GM23248 (cell line): ENCODE measurements at regions not wholly inside any gene's neighbourhood (a gene's known extent, or its start where the extent isn't known, plus 50 kb on each side); places are given as distances from the start of the nearest gene placed in this dataset.

Experiments
- DNase-seq: peaks from one replicate; pipeline ENCODE4 v3.0.0-alpha.2; 2015
- H2AFZ ChIP-seq: fragments of 200-600 bp; sonication (generic); 2 replicates; pipeline ENCODE4 v1.6.1; 2016; ENCODE audit warnings: antibody characterized with exemption
- H3F3A ChIP-seq: fragments of 200-600 bp; sonication (generic); 2 replicates; pipeline ENCODE4 v1.6.1; 2016; ENCODE audit warnings: mild to moderate bottlenecking, antibody characterized with exemption, mixed run types; ENCODE audit not compliant: insufficient read depth
- H3K27ac ChIP-seq: fragments of 200-600 bp; sonication (generic); 2 replicates; pipeline ENCODE4 v1.5.1; 2016; ENCODE audit warnings: mild to moderate bottlenecking
- H3K27me3 ChIP-seq: fragments of 200-600 bp; sonication (generic); replicated peaks from 2 replicates; pipeline ENCODE4 v1.6.1; 2016; ENCODE audit warnings: mild to moderate bottlenecking; ENCODE audit not compliant: insufficient read depth
- H3K36me3 ChIP-seq: fragments of 200-600 bp; sonication (generic); 2 replicates; pipeline ENCODE4 v1.6.1; 2016; ENCODE audit warnings: low read depth, mild to moderate bottlenecking
- H3K4me1 ChIP-seq: fragments of 200-600 bp; sonication (generic); 2 replicates; pipeline ENCODE4 v1.6.1; 2016; ENCODE audit warnings: mild to moderate bottlenecking; ENCODE audit not compliant: insufficient read depth
- H3K4me2 ChIP-seq: fragments of 200-600 bp; sonication (generic); one replicate; pipeline ENCODE4 v1.6.1; 2016; ENCODE audit warnings: mild to moderate bottlenecking; ENCODE audit not compliant: unreplicated experiment
- H3K4me3 ChIP-seq: fragments of 200-600 bp; sonication (generic); 2 replicates; pipeline ENCODE4 v1.5.1; 2016; ENCODE audit warnings: mild to moderate bottlenecking
- H3K79me2 ChIP-seq: fragments of 200-600 bp; sonication (generic); 2 replicates; pipeline ENCODE4 v1.6.1; 2016; ENCODE audit warnings: mild to moderate bottlenecking; ENCODE audit not compliant: insufficient read depth
- H3K9ac ChIP-seq: fragments of 200-600 bp; sonication (generic); 2 replicates; pipeline ENCODE4 v1.6.1; 2016; ENCODE audit warnings: mild to moderate bottlenecking
- H3K9me2 ChIP-seq: fragments of 200-600 bp; sonication (generic); 2 replicates; pipeline ENCODE4 v1.6.1; 2016; ENCODE audit warnings: mixed run types, mild to moderate bottlenecking, moderate library complexity; ENCODE audit not compliant: insufficient read depth
- H3K9me3 ChIP-seq: fragments of 200-600 bp; sonication (generic); one replicate; pipeline ENCODE4 v1.6.1; 2017; ENCODE audit warnings: low read depth
- H4K20me1 ChIP-seq: fragments of 200-600 bp; sonication (generic); 2 replicates; pipeline ENCODE4 v1.6.0; 2016; ENCODE audit not compliant: insufficient read depth
- EZH2 ChIP-seq: fragments of 200-600 bp; sonication (generic); IDR thresholded peaks from 2 replicates; pipeline ENCODE4 v1.6.1; 2018; ENCODE audit warnings: antibody characterized with exemption, mild to moderate bottlenecking; ENCODE audit not compliant: insufficient read depth, poor library complexity, severe bottlenecking
- EZH2phosphoT487 ChIP-seq: fragments of 200-600 bp; sonication (generic); IDR thresholded peaks from 2 replicates; pipeline ENCODE4 v1.6.1; 2018; ENCODE audit warnings: antibody characterized with exemption, moderate library complexity, mild to moderate bottlenecking, low read depth; ENCODE audit not compliant: insufficient read depth
- WGBS, 2 experiments: methylation state at CpG; one replicate each; pipeline ENCODE4 v1.1.6; 2015 to 2017; ENCODE audit warnings: low lambda C conversion rate in 2 of 2, low coverage in 1 of 2; ENCODE audit errors: missing lambda C conversion rate in 2 of 2; 5-methylcytosine and 5-hydroxymethylcytosine counted together
- in situ Hi-C: fragments of 300-500 bp; cut with MboI; formaldehyde crosslinking; loops from 2 replicates; pipeline ENCODE4 v1.15.0; 2020

GRCh38 chr11:21895686-21896085, 297.2 kb upstream of the ANO5 start:
- no peak overlapping the region for H3K27ac ChIP-seq
- H3K4me1 ChIP-seq = no peaks in the 10 kb centered on the region
- in situ Hi-C loops = no loop called here
- H3F3A ChIP-seq = no peaks in the 10 kb centered on the region
- H3K36me3 ChIP-seq = no peaks in the 10 kb centered on the region
- H3K9ac ChIP-seq = no peak overlapping the region
- no peak overlapping the region for H3K4me2 ChIP-seq
- no peak overlapping the region for H2AFZ ChIP-seq
- H3K9me2 ChIP-seq = no peaks in the 10 kb centered on the region
- no peaks in the 10 kb centered on the region for H4K20me1 ChIP-seq
- no peaks in the 10 kb centered on the region for H3K79me2 ChIP-seq
- no peak overlapping the region for H3K4me3 ChIP-seq
- no peaks in the 10 kb centered on the region for H3K27me3 ChIP-seq
- TF ChIP-seq EZH2phosphoT487 = no peak
- TF ChIP-seq EZH2 = no peak
- no peak for DNase-seq
- H3K9me3 ChIP-seq = no peaks in the 10 kb centered on the region

GRCh38 chr11:21896216-21896615, 296.7 kb upstream of the ANO5 start:
- Histone ChIP-seq H3K36me3 (no peaks in the 10 kb centered on the region), H3K79me2 (no peaks in the 10 kb centered on the region), H2AFZ (no peak overlapping the region), H3K9ac (no peak overlapping the region), H3F3A (no peaks in the 10 kb centered on the region), H3K4me2 (no peak overlapping the region), H3K9me2 (no peaks in the 10 kb centered on the region), H4K20me1 (no peaks in the 10 kb centered on the region), H3K27ac (no peak overlapping the region), H3K4me1 (no peaks in the 10 kb centered on the region), H3K9me3 (no peaks in the 10 kb centered on the region), H3K4me3 (no peak overlapping the region), H3K27me3 (no peaks in the 10 kb centered on the region)
- TF ChIP-seq EZH2phosphoT487 = no peak
- no peak for TF ChIP-seq EZH2
- WGBS, 2 experiments = 0 to 3% methylated on average over 2 of the region's 2 CpGs
- in situ Hi-C loops = no loop called here
- DNase-seq = no peak

GRCh38 chr11:21896746-21897602, 295.9 kb upstream of the ANO5 start:
- Histone ChIP-seq H3F3A (no peaks in the 10 kb centered on the region), H3K4me1 (no peaks in the 10 kb centered on the region), H3K36me3 (no peaks in the 10 kb centered on the region), H3K9ac (no peak overlapping the region), H2AFZ (no peak overlapping the region), H4K20me1 (no peaks in the 10 kb centered on the region), H3K27ac (no peak overlapping the region), H3K9me3 (no peaks in the 10 kb centered on the region), H3K79me2 (no peaks in the 10 kb centered on the region), H3K4me3 (no peak overlapping the region), H3K4me2 (no peak overlapping the region), H3K9me2 (no peaks in the 10 kb centered on the region), H3K27me3 (no peaks in the 10 kb centered on the region)
- no peak for DNase-seq
- TF ChIP-seq EZH2phosphoT487 (no peak), EZH2 (no peak)
- in situ Hi-C loops = no loop called here
- WGBS, 2 experiments = 10 to 11% methylated on average over 3 of the region's 3 CpGs

GRCh38 chr11:21897752-21898151, 295.1 kb upstream of the ANO5 start:
- H3K4me1 ChIP-seq = no peaks in the 10 kb centered on the region
- 9 to 11% methylated on average over 1 of the region's 1 CpG for WGBS, 2 experiments
- TF ChIP-seq EZH2 (no peak), EZH2phosphoT487 (no peak)
- H2AFZ ChIP-seq = no peak overlapping the region
- no peaks in the 10 kb centered on the region for H3F3A ChIP-seq
- H3K4me3 ChIP-seq = no peak overlapping the region
- H3K36me3 ChIP-seq = no peaks in the 10 kb centered on the region
- no peaks in the 10 kb centered on the region for H3K27me3 ChIP-seq
- H3K9me3 ChIP-seq = no peaks in the 10 kb centered on the region
- no peak overlapping the region for H3K27ac ChIP-seq
- no peaks in the 10 kb centered on the region for H3K9me2 ChIP-seq
- DNase-seq = no peak
- no peaks in the 10 kb centered on the region for H4K20me1 ChIP-seq
- no peaks in the 10 kb centered on the region for H3K79me2 ChIP-seq
- in situ Hi-C loops = no loop called here
- no peak overlapping the region for H3K4me2 ChIP-seq
- no peak overlapping the region for H3K9ac ChIP-seq

- H3K27me3 ChIP-seq = no peaks in the 10 kb centered on the region
- no peaks in the 10 kb centered on the region for H4K20me1 ChIP-seq
- no peaks in the 10 kb centered on the region for H3K9me2 ChIP-seq
- H3K36me3 ChIP-seq = no peaks in the 10 kb centered on the region
- H3K9ac ChIP-seq = no peak overlapping the region
- in situ Hi-C loops = no loop called here
- no peak for DNase-seq
- no peaks in the 10 kb centered on the region for H3K79me2 ChIP-seq
- no peak overlapping the region for H2AFZ ChIP-seq
- no peak overlapping the region for H3K27ac ChIP-seq
- no peaks in the 10 kb centered on the region for H3K4me1 ChIP-seq
- no peak overlapping the region for H3K4me3 ChIP-seq
- no peak for TF ChIP-seq EZH2phosphoT487
- TF ChIP-seq EZH2 = no peak
- no peak overlapping the region for H3K4me2 ChIP-seq
- H3F3A ChIP-seq = no peaks in the 10 kb centered on the region
- H3K9me3 ChIP-seq = no peaks in the 10 kb centered on the region
These were observed 284.7 kb upstream of the ANO5 start for GRCh38 chr11:21908211-21908610.
